B cell (primary cell): ENCODE measurements at regions not wholly inside any gene's neighbourhood (a gene's known extent, or its start where the extent isn't known, plus 50 kb on each side); places are given as distances from the start of the nearest gene placed in this dataset.

ENCODE experiments used
- CTCF ChIP-seq: fragments of 200-600 bp; IDR thresholded peaks from one replicate; pipeline ENCODE4 v1.8.0; 2022; ENCODE audit warnings: antibody characterized with exemption, mild to moderate bottlenecking
- EZH2 ChIP-seq: IDR thresholded peaks from 2 replicates; pipeline ENCODE4 v1.6.1; 2012; ENCODE audit warnings: borderline replicate concordance, low read depth, mild to moderate bottlenecking, moderate library complexity, low read length; ENCODE audit not compliant: insufficient read depth, poor library complexity, severe bottlenecking

GRCh38 chr1:118589238-118589846 is 398.8 kb downstream of the TBX15 start:
- TF ChIP-seq CTCF (no peak), EZH2 (no peak)
